ENCODE measurements at regions not wholly inside any gene's neighbourhood (a gene's known extent, or its start where the extent isn't known, plus 50 kb on each side); places are given as distances from the start of the nearest gene placed in this dataset.
"Not testable (repeated sequence)": the region's sequence is repeated elsewhere in the genome, so short reads cannot be mapped to it uniquely, and the experiment has no call there.

- FAIRE-seq = no peak
- no peak for TF ChIP-seq TAF1 (IDR thresholded peaks at IDR 0.05; ENCODE audit: low read depth, low read length)
- no peak for TF ChIP-seq POLR2AphosphoS5 (IDR thresholded peaks at IDR 0.05; ENCODE audit: low read depth, low read length)
Measured at GRCh38 chr5:42225009-42225408, 198.2 kb upstream of the GHR start.

DNA sequence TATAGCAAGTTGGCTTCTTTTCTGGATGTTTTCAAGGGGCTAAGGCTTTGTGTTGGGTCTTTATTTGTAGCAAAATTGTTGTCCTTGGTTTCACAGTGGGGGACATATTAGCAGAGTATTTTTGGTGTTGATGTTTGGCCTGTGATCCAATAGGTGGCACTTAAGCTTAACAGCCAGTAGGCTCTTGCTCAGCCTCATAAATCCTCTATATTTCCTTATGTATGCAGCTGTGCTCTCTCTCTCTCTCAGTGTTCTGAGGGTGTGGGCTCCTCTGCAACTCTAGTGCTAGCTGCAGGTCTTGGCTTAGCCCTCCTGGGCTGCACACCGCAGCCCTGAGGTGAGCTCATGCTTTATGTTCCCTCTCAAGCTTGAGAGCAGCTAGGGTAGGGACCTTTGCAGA lies 195.0 kb upstream of the GHR start:
- TF ChIP-seq POLR2A (IDR thresholded peaks at IDR 0.05; ENCODE audit: low read depth, low read length) (no peak), POLR2AphosphoS5 (IDR thresholded peaks at IDR 0.05; ENCODE audit: low read depth, low read length) (no peak), POU2F2 (IDR thresholded peaks at IDR 0.05; ENCODE audit: low read depth, low read length) (no peak), TAF1 (IDR thresholded peaks at IDR 0.05; ENCODE audit: low read depth, low read length) (no peak), SPI1 (IDR thresholded peaks at IDR 0.05; ENCODE audit: low read depth, low read length) (no peak), PAX5 (IDR thresholded peaks at IDR 0.05; ENCODE audit: insufficient read depth, low read length, severe bottlenecking) (no peak)
- FAIRE-seq (no peak), DNase-seq (ENCODE audit: insufficient read length, low spot score) (no peak)

More at GRCh38 chr5:42225009-42225408, 198.2 kb upstream of the GHR start:
- DNase-seq (ENCODE audit: insufficient read length, low spot score) = no peak

DNA sequence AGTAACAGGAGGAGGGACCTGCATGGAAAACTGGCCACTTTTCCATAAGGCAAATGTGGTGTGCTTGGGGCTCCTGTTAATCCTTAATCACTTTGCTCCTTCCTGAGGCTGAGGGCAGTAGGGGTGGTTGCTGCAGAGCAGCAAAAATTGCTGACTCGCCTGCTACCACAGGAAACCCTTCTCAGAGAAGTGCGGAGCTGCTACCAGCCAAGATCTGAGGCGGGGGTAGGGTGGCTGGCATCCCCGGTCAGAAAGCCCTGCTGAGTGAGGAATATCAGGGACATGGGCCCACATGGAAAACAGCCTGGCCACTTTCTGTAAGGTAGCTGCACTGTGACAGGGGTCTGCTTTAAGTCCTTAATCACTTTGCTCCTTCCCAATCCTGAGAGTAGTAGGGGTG lies 192.4 kb upstream of the GHR start:
- DNase-seq (ENCODE audit: insufficient read length, low spot score) = no peak
- no peak for FAIRE-seq
- no peak for TF ChIP-seq POLR2A (IDR thresholded peaks at IDR 0.05; ENCODE audit: low read depth, low read length)
- TF ChIP-seq SPI1 (IDR thresholded peaks at IDR 0.05; ENCODE audit: low read depth, low read length) = no peak
- no peak for TF ChIP-seq POLR2AphosphoS5 (IDR thresholded peaks at IDR 0.05; ENCODE audit: low read depth, low read length)
- TF ChIP-seq TAF1 (IDR thresholded peaks at IDR 0.05; ENCODE audit: low read depth, low read length) = no peak
- no peak for TF ChIP-seq PAX5 (IDR thresholded peaks at IDR 0.05; ENCODE audit: insufficient read depth, low read length, severe bottlenecking)
- no peak for TF ChIP-seq POU2F2 (IDR thresholded peaks at IDR 0.05; ENCODE audit: low read depth, low read length)

DNA sequence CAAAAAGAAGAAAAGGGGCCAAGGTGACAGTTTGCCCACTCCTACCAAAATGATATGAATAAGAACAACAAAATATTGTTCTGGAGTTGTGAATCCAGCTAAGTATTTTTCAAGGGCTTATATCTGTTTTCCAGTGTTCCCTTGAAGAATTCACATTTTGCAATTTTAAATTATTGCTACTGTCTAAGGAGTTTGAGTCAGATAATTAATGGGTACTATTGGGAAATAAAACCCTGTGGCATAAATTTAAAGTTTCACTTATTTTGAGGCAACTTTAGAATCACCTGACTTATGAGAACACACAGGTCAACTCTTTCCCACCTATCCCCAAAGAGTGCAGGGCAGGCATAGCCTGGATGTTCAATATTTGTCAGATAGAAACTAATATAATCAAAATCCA lies 188.0 kb upstream of the GHR start:
- no peak for DNase-seq (ENCODE audit: insufficient read length, low spot score)
- TF ChIP-seq POLR2AphosphoS5 (IDR thresholded peaks at IDR 0.05; ENCODE audit: low read depth, low read length) (no peak), TAF1 (IDR thresholded peaks at IDR 0.05; ENCODE audit: low read depth, low read length) (no peak), SPI1 (IDR thresholded peaks at IDR 0.05; ENCODE audit: low read depth, low read length) (no peak), POLR2A (IDR thresholded peaks at IDR 0.05; ENCODE audit: low read depth, low read length) (no peak), POU2F2 (IDR thresholded peaks at IDR 0.05; ENCODE audit: low read depth, low read length) (no peak), PAX5 (IDR thresholded peaks at IDR 0.05; ENCODE audit: insufficient read depth, low read length, severe bottlenecking) (no peak)
- no peak for FAIRE-seq

GRCh38 chr5:42235837-42236236 lies 187.4 kb upstream of the GHR start:
- TF ChIP-seq SPI1 (IDR thresholded peaks at IDR 0.05; ENCODE audit: low read depth, low read length) (no peak), POLR2A (IDR thresholded peaks at IDR 0.05; ENCODE audit: low read depth, low read length) (no peak), POLR2AphosphoS5 (IDR thresholded peaks at IDR 0.05; ENCODE audit: low read depth, low read length) (no peak)
- no peak for FAIRE-seq
- no peak for DNase-seq (ENCODE audit: insufficient read length, low spot score)

GRCh38 chr5:42241636-42242035 lies 181.6 kb upstream of the GHR start:
- DNase-seq (ENCODE audit: insufficient read length, low spot score) = no peak
- no peak for TF ChIP-seq SPI1 (IDR thresholded peaks at IDR 0.05; ENCODE audit: low read depth, low read length)
- TF ChIP-seq POU2F2 (IDR thresholded peaks at IDR 0.05; ENCODE audit: low read depth, low read length) = no peak
- no peak for TF ChIP-seq POLR2A (IDR thresholded peaks at IDR 0.05; ENCODE audit: low read depth, low read length)
- TF ChIP-seq TAF1 (IDR thresholded peaks at IDR 0.05; ENCODE audit: low read depth, low read length) = no peak
- TF ChIP-seq POLR2AphosphoS5 (IDR thresholded peaks at IDR 0.05; ENCODE audit: low read depth, low read length) = no peak
- TF ChIP-seq PAX5 (IDR thresholded peaks at IDR 0.05; ENCODE audit: insufficient read depth, low read length, severe bottlenecking) = no peak
- FAIRE-seq = no peak

DNA sequence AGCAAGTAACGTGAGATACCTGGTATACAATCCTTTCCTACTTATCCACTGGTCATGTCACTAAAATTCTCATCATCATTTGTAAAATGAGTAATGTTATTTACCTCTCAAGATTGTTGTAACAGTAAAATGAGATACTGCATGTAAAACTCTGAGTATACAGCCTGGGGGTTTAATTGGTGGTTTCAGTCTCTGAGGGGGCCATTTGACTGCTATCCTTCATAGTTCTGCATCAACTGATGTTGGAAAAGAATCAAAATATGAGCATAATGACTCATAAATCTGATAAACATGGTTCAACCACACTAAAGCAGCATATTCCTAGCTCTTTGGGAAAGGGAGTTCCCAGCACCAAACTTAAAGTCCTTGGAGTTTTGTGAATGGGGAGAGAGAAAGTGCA lies 181.0 kb upstream of the GHR start:
- TF ChIP-seq POU2F2 (IDR thresholded peaks at IDR 0.05; ENCODE audit: low read depth, low read length) (no peak), POLR2A (IDR thresholded peaks at IDR 0.05; ENCODE audit: low read depth, low read length) (no peak), TAF1 (IDR thresholded peaks at IDR 0.05; ENCODE audit: low read depth, low read length) (no peak), SPI1 (IDR thresholded peaks at IDR 0.05; ENCODE audit: low read depth, low read length) (no peak), POLR2AphosphoS5 (IDR thresholded peaks at IDR 0.05; ENCODE audit: low read depth, low read length) (no peak), PAX5 (IDR thresholded peaks at IDR 0.05; ENCODE audit: insufficient read depth, low read length, severe bottlenecking) (no peak)
- no peak for FAIRE-seq
- no peak for DNase-seq (ENCODE audit: insufficient read length, low spot score)

DNA sequence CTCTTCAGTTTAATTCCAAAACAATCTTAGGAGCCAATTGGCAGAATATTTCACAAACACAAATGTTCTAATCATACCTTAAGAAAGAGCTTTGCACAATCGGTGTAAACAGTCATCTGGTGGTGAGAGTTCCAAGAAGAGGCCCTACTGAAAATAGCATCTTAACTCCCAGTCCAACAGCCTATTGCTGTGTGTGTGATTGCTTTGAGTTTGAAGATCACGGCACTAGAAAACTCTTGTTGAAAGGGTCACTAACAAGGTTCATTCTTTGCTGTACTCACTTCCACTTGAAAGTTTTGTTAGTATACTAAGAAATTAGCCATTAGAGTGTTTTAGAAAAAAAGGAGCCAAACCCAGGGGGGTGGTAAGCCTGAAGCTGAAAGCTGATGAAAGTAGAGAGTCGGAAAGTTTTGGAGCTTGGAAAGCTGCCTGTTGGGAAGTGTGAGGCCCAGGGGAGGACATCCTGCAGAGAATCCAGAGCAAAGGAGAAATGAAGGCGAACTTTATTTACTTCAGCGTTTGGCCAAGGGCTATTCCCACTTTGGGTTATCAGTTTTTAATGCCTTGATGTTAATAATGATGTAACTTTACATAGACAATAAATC lies 180.3 kb upstream of the GHR start:
- DNase-seq (ENCODE audit: insufficient read length, low spot score) (no peak), FAIRE-seq (no peak)

DNA sequence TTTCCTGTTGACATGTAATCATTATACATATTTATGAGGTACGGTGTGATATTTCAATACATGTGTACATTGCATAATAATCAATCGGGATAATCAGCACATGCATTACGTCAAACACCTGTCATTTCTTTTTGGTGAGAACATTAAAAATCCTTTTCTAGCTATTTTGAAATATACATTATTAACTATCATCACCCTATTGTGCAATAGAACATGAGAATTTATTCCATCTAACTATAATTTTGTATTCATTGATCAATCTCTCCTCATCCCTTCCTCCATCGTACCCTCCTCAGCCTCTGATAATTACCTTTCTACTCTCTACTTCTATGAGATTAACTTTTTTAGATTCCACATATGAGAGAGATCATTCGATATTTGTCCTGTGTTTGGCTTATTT lies 170.9 kb upstream of the GHR start:
- no peak for TF ChIP-seq POLR2AphosphoS5 (IDR thresholded peaks at IDR 0.05; ENCODE audit: low read depth, low read length)
- TF ChIP-seq POU2F2 (IDR thresholded peaks at IDR 0.05; ENCODE audit: low read depth, low read length) = no peak
- no peak for TF ChIP-seq POLR2A (IDR thresholded peaks at IDR 0.05; ENCODE audit: low read depth, low read length)
- no peak for TF ChIP-seq PAX5 (IDR thresholded peaks at IDR 0.05; ENCODE audit: insufficient read depth, low read length, severe bottlenecking)
- no peak for TF ChIP-seq TAF1 (IDR thresholded peaks at IDR 0.05; ENCODE audit: low read depth, low read length)
- TF ChIP-seq SPI1 (IDR thresholded peaks at IDR 0.05; ENCODE audit: low read depth, low read length) = no peak
- no peak for FAIRE-seq
- DNase-seq (ENCODE audit: insufficient read length, low spot score) = no peak

More for the DNA sequence above, 180.3 kb upstream of the GHR start:
- TF ChIP-seq SPI1 (IDR thresholded peaks at IDR 0.05; ENCODE audit: low read depth, low read length) = no peak
- TF ChIP-seq POU2F2 (IDR thresholded peaks at IDR 0.05; ENCODE audit: low read depth, low read length) = no peak
- TF ChIP-seq TAF1 (IDR thresholded peaks at IDR 0.05; ENCODE audit: low read depth, low read length) = no peak
- TF ChIP-seq POLR2AphosphoS5 (IDR thresholded peaks at IDR 0.05; ENCODE audit: low read depth, low read length) = no peak
- no peak for TF ChIP-seq PAX5 (IDR thresholded peaks at IDR 0.05; ENCODE audit: insufficient read depth, low read length, severe bottlenecking)
- TF ChIP-seq POLR2A (IDR thresholded peaks at IDR 0.05; ENCODE audit: low read depth, low read length) = no peak

DNA sequence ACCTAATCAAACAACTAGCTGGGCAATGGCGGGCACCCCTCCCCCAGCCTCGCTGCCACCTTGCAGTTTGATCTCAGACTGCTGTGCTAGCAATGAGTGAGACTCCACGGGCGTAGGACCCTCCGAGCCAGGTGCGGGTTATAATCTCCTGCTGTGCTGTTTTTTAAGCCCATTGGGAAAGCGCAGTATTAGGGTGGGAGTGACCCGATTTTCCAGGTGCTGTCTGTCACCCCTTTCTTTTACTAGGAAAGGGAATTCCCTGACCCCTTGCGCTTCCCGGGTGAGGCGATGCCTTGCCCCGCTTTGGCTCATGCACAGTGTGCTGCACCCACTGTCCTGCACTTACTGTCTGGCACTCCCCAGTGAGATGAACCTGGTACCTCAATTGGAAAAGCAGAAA lies 163.3 kb upstream of the GHR start:
- not testable (repeated sequence) for DNase-seq (ENCODE audit: insufficient read length, low spot score); FAIRE-seq

Measured in GM12891 (cell line).